Keratinocyte (primary cell): ENCODE measurements at regions not wholly inside any gene's neighbourhood (a gene's known extent, or its start where the extent isn't known, plus 50 kb on each side); places are given as distances from the start of the nearest gene placed in this dataset.

Experiments used
- DNase-seq: peaks from one replicate; pipeline ENCODE4 v3.0.0-alpha.2; 2011; ENCODE audit warnings: low read depth, missing footprints, low spot score
- FAIRE-seq: peaks from 2 replicates; lab custom pipeline; 2011; peaks lifted over from hg19 to GRCh38; lab: Jason Lieb, UNC
- H2AFZ ChIP-seq: 2 replicates; pipeline ENCODE4 v1.6.0; 2012; ENCODE audit warnings: low read length, control low read depth, inconsistent platforms; ENCODE audit not compliant: control insufficient read depth
- H3K27ac ChIP-seq: 2 replicates; pipeline ENCODE4 v1.5.1; 2011; ENCODE audit warnings: low read length; ENCODE audit not compliant: control insufficient read depth, insufficient read depth
- H3K27me3 ChIP-seq: 3 replicates; pipeline ENCODE4 v1.6.0; 2011; ENCODE audit warnings: low read length; ENCODE audit not compliant: control insufficient read depth, insufficient read depth; ENCODE audit errors: extremely low read depth
- H3K36me3 ChIP-seq, 2 experiments: 2 replicates in 1 of 2; 3 replicates in 1 of 2; pipeline ENCODE4 v1.5.1; 2011; ENCODE audit warnings: low read length in 2 of 2, mild to moderate bottlenecking in 1 of 2; ENCODE audit not compliant: control insufficient read depth in 2 of 2, insufficient read depth in 2 of 2; ENCODE audit errors: extremely low read depth in 1 of 2
- H3K4me1 ChIP-seq: 3 replicates; pipeline ENCODE4 v1.5.1; 2011; ENCODE audit warnings: low read length; ENCODE audit not compliant: control insufficient read depth, insufficient read depth; ENCODE audit errors: extremely low read depth
- H3K4me2 ChIP-seq: 3 replicates; pipeline ENCODE4 v1.6.0; 2011; ENCODE audit warnings: low read depth, low read length; ENCODE audit not compliant: control insufficient read depth, insufficient read depth; ENCODE audit errors: extremely low read depth
- H3K4me3 ChIP-seq, 3 experiments: fragments of 200-600 bp in 1 of 3; sonication (generic) in 1 of 3; 2 replicates in 2 of 3; 3 replicates in 1 of 3; pipeline ENCODE4 v1.5.1; 2011 to 2016; ENCODE audit warnings: low read length in 3 of 3, mild to moderate bottlenecking in 3 of 3, control low read depth in 2 of 3, inconsistent platforms in 1 of 3, low read depth in 1 of 3, mixed read lengths in 1 of 3, mixed run types in 1 of 3, moderate library complexity in 1 of 3; ENCODE audit not compliant: control insufficient read depth in 2 of 3, insufficient read depth in 2 of 3; ENCODE audit errors: extremely low read depth in 1 of 3
- H3K79me2 ChIP-seq: 2 replicates; pipeline ENCODE4 v1.6.0; 2012; ENCODE audit warnings: low read length; ENCODE audit not compliant: control insufficient read depth, insufficient read depth
- H3K9ac ChIP-seq: 3 replicates; pipeline ENCODE4 v1.6.0; 2011; ENCODE audit warnings: low read length; ENCODE audit not compliant: control insufficient read depth, insufficient read depth; ENCODE audit errors: extremely low read depth
- H3K9me1 ChIP-seq: 3 replicates; pipeline ENCODE4 v1.6.0; 2011; ENCODE audit warnings: low read length; ENCODE audit not compliant: control insufficient read depth, insufficient read depth; ENCODE audit errors: extremely low read depth
- H3K9me3 ChIP-seq: 2 replicates; pipeline ENCODE4 v1.5.1; 2012; ENCODE audit warnings: low read depth, low read length; ENCODE audit not compliant: control insufficient read depth
- H4K20me1 ChIP-seq: 3 replicates; pipeline ENCODE4 v1.6.0; 2011; ENCODE audit warnings: low read length; ENCODE audit not compliant: control insufficient read depth, insufficient read depth; ENCODE audit errors: extremely low read depth
- CTCF ChIP-seq, 3 experiments: IDR thresholded peaks in 1 of 3; conservative IDR thresholded peaks in 1 of 3; optimal IDR thresholded peaks in 1 of 3; 2 replicates in 2 of 3; 3 replicates in 1 of 3; pipeline versions ENCODE3 to v1.5.1; 2011; ENCODE audit warnings: low read length in 3 of 3, mild to moderate bottlenecking in 3 of 3, moderate library complexity in 2 of 3, control low read depth in 1 of 3, inconsistent platforms in 1 of 3; ENCODE audit not compliant: insufficient read depth in 2 of 3; ENCODE audit errors: extremely low read depth in 1 of 3
- EZH2 ChIP-seq: IDR thresholded peaks from one replicate; pipeline ENCODE4 v1.6.1; 2012; ENCODE audit warnings: inconsistent platforms, mild to moderate bottlenecking, low read length, moderate library complexity
- dilution Hi-C: fragments of 300-500 bp; cut with MboI; formaldehyde crosslinking; loops from one replicate; pipeline ENCODE4 v1.7.0; 2020; ENCODE audit warnings: low sequenced_read_pairs; ENCODE audit not compliant: extremely low pct_ligation_motif_present

- FAIRE-seq (no peak), DNase-seq (no peak)
- no peak overlapping the region for H3K4me2 ChIP-seq
- no peak overlapping the region for H3K9ac ChIP-seq
- H3K27me3 ChIP-seq = no peaks in the 10 kb centered on the region
- H3K79me2 ChIP-seq = no peaks in the 10 kb centered on the region
- H3K4me1 ChIP-seq = no peaks in the 10 kb centered on the region
- no peaks in the 10 kb centered on the region for H3K9me3 ChIP-seq
- no peaks in the 10 kb centered on the region for H4K20me1 ChIP-seq
- H3K27ac ChIP-seq = no peak overlapping the region
- H3K36me3 ChIP-seq = no peaks in the 10 kb centered on the region
- TF ChIP-seq CTCF (optimal IDR thresholded peaks at IDR 0.05 in 1 of 3, IDR thresholded peaks at IDR 0.05 in 1 of 3, conservative IDR thresholded peaks at IDR 0.05 in 1 of 3; ENCODE audit: extremely low read depth in 1 of 3, insufficient read depth in 2 of 3, low read length in 3 of 3) = no peak
- TF ChIP-seq EZH2 = no peak
- no peak overlapping the region for H2AFZ ChIP-seq
- H3K9me1 ChIP-seq = no peaks in the 10 kb centered on the region
- dilution Hi-C loops = no loop called here
- no peak overlapping the region for H3K4me3 ChIP-seq
Measured at GRCh38 chr1:91071838-91072237, 50.0 kb upstream of the ZNF644 start.
